OCI-LY7 (cell line): ENCODE measurements at regions not wholly inside any gene's neighbourhood (a gene's known extent, or its start where the extent isn't known, plus 50 kb on each side); places are given as distances from the start of the nearest gene placed in this dataset.
A peak's percentile ranks its signal among the peaks of the same experiment; 100 is the strongest.

Experiments
- BruUV-seq: library from RNA; stranded (reverse); fragments of 400-500 nt; replicated peaks from 2 replicates; lab custom pipeline; 2021; lab: Mats Ljungman, UMichigan
- CTCF ChIA-PET: fragments of 300-600 bp; sonication (Branson Sonifier 250); formaldehyde crosslinking; loops from one replicate; lab custom pipeline; 2022; ENCODE audit warnings: antibody characterized with exemption; ENCODE audit not compliant: unreplicated experiment; lab: Charles Lee
- POLR2A ChIA-PET: fragments of 300-600 bp; sonication (Branson Sonifier 250); formaldehyde crosslinking; loops from one replicate; lab custom pipeline; 2022; ENCODE audit warnings: antibody characterized with exemption; lab: Charles Lee
- DNase-seq: peaks from one replicate; pipeline ENCODE4 v3.0.0-alpha.2; 2015; ENCODE audit warnings: low spot score
- H2AFZ ChIP-seq: fragments of 200-600 bp; sonication (generic), shearing (Covaris generic); 2 replicates; pipeline ENCODE4 v1.6.1; 2014; ENCODE audit warnings: mild to moderate bottlenecking, antibody characterized with exemption, low read length, moderate library complexity
- H3K27ac ChIP-seq: fragments of 200-600 bp; sonication (generic); 2 replicates; pipeline ENCODE4 v1.5.1; 2014; ENCODE audit warnings: mixed run types, low read depth, mild to moderate bottlenecking, moderate library complexity, low read length, inconsistent platforms; ENCODE audit not compliant: poor library complexity, severe bottlenecking
- H3K36me3 ChIP-seq: fragments of 200-600 bp; sonication (generic); 2 replicates; pipeline ENCODE4 v1.6.1; 2014; ENCODE audit warnings: mild to moderate bottlenecking, antibody characterized with exemption, low read length, moderate library complexity, mixed read lengths; ENCODE audit not compliant: insufficient read depth
- H3K4me1 ChIP-seq: fragments of 200-600 bp; sonication (generic); 2 replicates; pipeline ENCODE4 v1.5.1; 2014; ENCODE audit warnings: mild to moderate bottlenecking, low read length; ENCODE audit not compliant: insufficient read depth, poor library complexity, severe bottlenecking
- H3K4me2 ChIP-seq: fragments of 200-600 bp; sonication (generic); 2 replicates; pipeline ENCODE4 v1.6.1; 2014; ENCODE audit warnings: mild to moderate bottlenecking, low read length
- H3K4me3 ChIP-seq: fragments of 200-600 bp; sonication (generic); 2 replicates; pipeline ENCODE4 v1.5.1; 2014; ENCODE audit warnings: mild to moderate bottlenecking, low read depth, low read length; ENCODE audit not compliant: poor library complexity, severe bottlenecking
- H3K79me2 ChIP-seq: fragments of 200-600 bp; sonication (generic); 2 replicates; pipeline ENCODE4 v1.6.1; 2016; ENCODE audit warnings: low read depth, mild to moderate bottlenecking, low read length, moderate library complexity, mixed read lengths; ENCODE audit not compliant: insufficient read depth
- H3K9me2 ChIP-seq: fragments of 200-600 bp; sonication (generic); 2 replicates; pipeline ENCODE4 v1.6.1; 2016; ENCODE audit warnings: mild to moderate bottlenecking, low read length, mixed read lengths; ENCODE audit not compliant: insufficient read depth
- H3K9me3 ChIP-seq: fragments of 200-600 bp; sonication (generic); 2 replicates; pipeline ENCODE4 v1.6.1; 2014; ENCODE audit warnings: mild to moderate bottlenecking, mixed run types, low read length, mixed read lengths
- H4K20me1 ChIP-seq: fragments of 200-600 bp; sonication (generic); 2 replicates; pipeline ENCODE4 v1.6.1; 2014; ENCODE audit warnings: mild to moderate bottlenecking, antibody characterized with exemption, low read length, moderate library complexity, mixed read lengths; ENCODE audit not compliant: insufficient read depth
- CTCF ChIP-seq: fragments of 200-600 bp; sonication (generic); conservative IDR thresholded peaks from 2 replicates; pipeline ENCODE4 v1.5.1; 2014; ENCODE audit warnings: mild to moderate bottlenecking, antibody characterized with exemption, low read length, moderate library complexity, mixed read lengths
- EZH2phosphoT487 ChIP-seq: fragments of 200-600 bp; sonication (generic); IDR thresholded peaks from 2 replicates; pipeline ENCODE4 v1.6.1; 2018; ENCODE audit warnings: low read depth, borderline replicate concordance, mild to moderate bottlenecking, mixed run types, antibody characterized with exemption, low read length, moderate library complexity, mixed read lengths
- intact Hi-C: fragments of 100-400 bp; cut with micrococcal nuclease; formaldehyde crosslinking; loops from one replicate; pipeline ENCODE4 v1.10.0; 2022; ENCODE audit not compliant: unreplicated experiment

DNA sequence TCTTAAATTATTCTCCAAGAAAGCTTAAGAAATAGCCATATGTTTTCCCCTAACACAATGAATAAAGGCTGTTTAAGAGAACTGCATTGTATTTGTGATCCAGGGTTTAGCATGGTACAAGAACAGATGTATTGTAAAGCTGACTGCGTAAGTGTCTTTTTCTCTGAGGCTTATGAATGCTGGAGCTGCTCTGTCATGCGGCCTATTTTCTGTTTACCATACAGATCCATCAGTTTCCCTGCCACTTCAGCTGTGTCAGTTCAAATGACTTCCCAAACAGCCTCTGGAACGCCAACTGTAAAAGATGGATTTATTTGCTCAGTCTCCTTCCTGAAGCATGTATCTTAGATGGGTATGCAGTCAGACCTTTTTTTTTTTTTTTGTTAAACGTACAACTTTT, 419.3 kb upstream of the HS3ST5 start:
- TF ChIP-seq EZH2phosphoT487, result no peak
- no peak for TF ChIP-seq CTCF
- Histone ChIP-seq H3K79me2 (no peaks in the 10 kb centered on the region), H2AFZ (no peak overlapping the region), H3K36me3 (no peaks in the 10 kb centered on the region), H3K4me2 (no peak overlapping the region), H3K27ac (no peak overlapping the region), H4K20me1 (no peaks in the 10 kb centered on the region), H3K9me3 (no peaks in the 10 kb centered on the region), H3K9me2 (no peaks in the 10 kb centered on the region), H3K4me3 (no peak overlapping the region), H3K4me1 (no peaks in the 10 kb centered on the region)
- CTCF ChIA-PET, result no interaction called here
- BruUV-seq, result no TSS peak
- intact Hi-C loops, result no loop called here
- no peak for DNase-seq
- POLR2A ChIA-PET, result interaction anchor here (0.7 kb wide), 1 partner anchor 86 kb away, joined by 3 read pairs; no protein-coding TSS in a partner anchor

GRCh38 chr6:114747995-114748625, 405.3 kb upstream of the HS3ST5 start:
- no peaks in the 10 kb centered on the region for H3K9me3 ChIP-seq
- no TSS peak for BruUV-seq
- H3K79me2 ChIP-seq, result no peaks in the 10 kb centered on the region
- no peak overlapping the region for H2AFZ ChIP-seq
- ChIA-PET CTCF (no interaction called here), POLR2A (interaction anchor here (0.6 kb wide), 1 partner anchor 17 kb away, joined by 3 read pairs; no protein-coding TSS in a partner anchor)
- H3K9me2 ChIP-seq, result no peaks in the 10 kb centered on the region
- H3K36me3 ChIP-seq, result no peaks in the 10 kb centered on the region
- no peaks in the 10 kb centered on the region for H4K20me1 ChIP-seq
- intact Hi-C loops, result loop anchor here (5.0 kb wide), 1 partner anchor 1149 kb away; no protein-coding TSS in a partner anchor
- no peak overlapping the region for H3K4me2 ChIP-seq
- H3K4me1 ChIP-seq, result no peaks in the 10 kb centered on the region
- H3K4me3 ChIP-seq, result no peak overlapping the region
- H3K27ac ChIP-seq, result no peak overlapping the region
- TF ChIP-seq EZH2phosphoT487, result no peak
- TF ChIP-seq CTCF, result peak; percentile 94
- peak; percentile 48 for DNase-seq

DNA sequence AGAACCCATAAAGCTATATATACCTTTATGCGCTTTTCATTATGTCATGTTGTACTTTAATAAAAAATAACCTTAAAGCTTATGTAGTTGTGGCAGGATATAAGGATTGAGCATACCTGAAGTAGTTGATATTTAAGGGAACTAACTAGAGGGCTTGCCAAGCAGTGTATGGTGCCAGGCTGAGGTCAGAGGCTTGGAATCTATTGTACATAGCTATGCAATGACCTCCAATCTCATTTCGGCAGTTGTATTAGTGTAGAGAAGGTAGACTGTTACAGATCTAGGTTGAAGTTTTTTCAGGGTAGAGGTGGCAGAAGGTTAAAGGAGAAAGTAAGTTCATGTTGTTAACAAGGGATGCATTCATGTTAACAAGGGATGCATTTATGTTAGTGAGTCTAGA, 397.7 kb upstream of the HS3ST5 start:
- DNase-seq, result no peak
- Histone ChIP-seq H3K9me2 (no peaks in the 10 kb centered on the region), H3K9me3 (no peaks in the 10 kb centered on the region), H3K36me3 (no peaks in the 10 kb centered on the region), H3K4me2 (no peak overlapping the region), H2AFZ (no peak overlapping the region), H3K4me3 (no peak overlapping the region), H3K27ac (no peak overlapping the region), H3K4me1 (no peaks in the 10 kb centered on the region), H3K79me2 (no peaks in the 10 kb centered on the region), H4K20me1 (no peaks in the 10 kb centered on the region)
- intact Hi-C loops, result no loop called here
- BruUV-seq, result no TSS peak
- ChIA-PET POLR2A (interaction anchor here (1.0 kb wide), 1 partner anchor 38 kb away, joined by 3 read pairs; no protein-coding TSS in a partner anchor), CTCF (no interaction called here)
- TF ChIP-seq EZH2phosphoT487 (no peak), CTCF (no peak)
